ENCODE measurements at regions not wholly inside any gene's neighbourhood (a gene's known extent, or its start where the extent isn't known, plus 50 kb on each side); places are given as distances from the start of the nearest gene placed in this dataset.
"Not testable (repeated sequence)": the region's sequence is repeated elsewhere in the genome, so short reads cannot be mapped to it uniquely, and the experiment has no call there.

- no peak for DNase-seq
Observed at GRCh38 chr7:85711894-85712293, 525.0 kb upstream of the SEMA3D start.

GRCh38 chr7:85710960-85711359 is 524.1 kb upstream of the SEMA3D start:
- DNase-seq: no peak

DNA sequence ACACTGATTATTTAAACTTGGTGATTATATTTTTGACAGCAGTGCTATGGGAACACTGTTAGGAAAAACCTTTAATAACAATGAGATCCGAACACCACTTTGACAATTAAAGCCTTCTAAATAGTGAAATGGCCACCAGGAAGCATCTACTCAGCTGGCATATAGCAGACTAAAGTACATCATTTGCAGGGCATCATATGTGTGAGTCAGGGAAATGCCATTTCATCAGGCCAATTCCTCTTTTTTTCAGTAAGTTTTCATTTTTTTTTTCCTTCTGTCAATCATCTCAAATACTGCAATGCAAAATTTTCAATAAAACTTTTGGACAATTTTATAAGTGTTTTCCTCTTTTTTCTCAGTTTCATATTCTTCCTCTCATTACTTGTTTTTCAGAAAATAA is 521.4 kb upstream of the SEMA3D start:
- DNase-seq: no peak

GRCh38 chr7:85705076-85705475 is 518.2 kb upstream of the SEMA3D start:
- no peak for DNase-seq

- no peak for DNase-seq
Observed at GRCh38 chr7:85703251-85704010, 516.6 kb upstream of the SEMA3D start.

DNA sequence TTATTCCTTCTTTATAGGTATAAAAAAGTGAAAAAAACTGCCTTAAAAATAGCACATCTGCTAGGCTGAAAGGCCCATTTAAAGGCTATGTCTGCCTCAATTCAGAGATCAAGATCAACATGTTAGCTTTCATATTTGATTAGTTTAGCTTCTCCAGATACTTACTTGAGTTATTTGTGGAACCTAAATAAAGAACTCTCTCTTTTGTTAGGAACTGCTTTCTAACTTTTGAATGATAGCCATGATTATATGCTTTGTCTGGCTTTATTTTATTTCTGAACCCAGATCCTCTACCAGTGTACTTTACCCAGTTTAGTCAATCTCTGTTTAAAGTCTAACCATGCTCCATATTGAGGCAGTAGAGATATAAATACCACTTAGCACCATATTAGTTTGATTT is 515.5 kb upstream of the SEMA3D start:
- no peak for DNase-seq

- no peak for DNase-seq
Observed at GRCh38 chr7:85699482-85699881, 512.6 kb upstream of the SEMA3D start.

GRCh38 chr7:85695533-85695932 is 508.7 kb upstream of the SEMA3D start:
- DNase-seq: no peak

GRCh38 chr7:85695041-85695440 is 508.2 kb upstream of the SEMA3D start:
- no peak for DNase-seq

DNA sequence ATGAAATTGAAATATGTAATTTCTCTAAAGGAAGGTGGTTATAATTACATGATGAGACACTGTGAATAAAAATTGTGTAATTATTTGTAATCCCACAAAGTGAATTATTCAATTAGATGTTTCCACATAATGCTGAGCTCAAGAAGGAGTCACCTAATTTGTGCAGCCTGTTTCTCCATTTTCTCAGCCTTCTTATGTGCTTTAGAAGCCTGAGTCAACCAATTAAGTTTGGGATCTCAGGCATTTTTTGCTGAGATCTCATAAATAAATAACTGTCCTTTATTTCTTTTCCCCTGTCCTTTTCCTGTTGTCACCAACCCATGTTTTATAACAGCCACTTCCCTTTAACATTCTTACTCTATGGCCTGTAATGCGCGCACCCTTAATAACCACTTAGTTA is 506.5 kb upstream of the SEMA3D start:
- DNase-seq: no peak

GRCh38 chr7:85688712-85689111 is 501.9 kb upstream of the SEMA3D start:
- peak in 1 of 14 donors; percentile 30 for DNase-seq

GRCh38 chr7:85686401-85687181 is 499.7 kb upstream of the SEMA3D start:
- DNase-seq: no peak

DNA sequence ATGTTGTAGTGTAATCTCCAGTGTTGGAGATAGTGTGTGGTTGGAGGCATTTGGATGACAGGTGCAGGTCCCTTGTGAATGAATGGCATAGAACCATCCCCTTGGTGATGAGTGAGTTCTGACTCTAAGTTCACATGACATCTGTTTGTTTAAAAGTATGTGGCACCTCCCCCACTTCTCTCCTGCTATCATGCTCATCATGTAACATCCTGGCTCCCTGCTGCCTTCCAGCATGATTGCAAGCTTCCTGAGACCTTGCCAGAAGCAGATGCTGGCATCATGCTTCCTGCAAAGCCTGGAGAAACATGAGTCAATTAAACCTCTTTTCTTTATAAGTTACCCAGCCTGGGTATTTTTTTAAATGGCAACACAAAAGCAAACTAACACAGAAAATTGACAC is 499.0 kb upstream of the SEMA3D start:
- DNase-seq: no peak

GRCh38 chr7:85682833-85683620 is 496.2 kb upstream of the SEMA3D start:
- DNase-seq: no peak

DNA sequence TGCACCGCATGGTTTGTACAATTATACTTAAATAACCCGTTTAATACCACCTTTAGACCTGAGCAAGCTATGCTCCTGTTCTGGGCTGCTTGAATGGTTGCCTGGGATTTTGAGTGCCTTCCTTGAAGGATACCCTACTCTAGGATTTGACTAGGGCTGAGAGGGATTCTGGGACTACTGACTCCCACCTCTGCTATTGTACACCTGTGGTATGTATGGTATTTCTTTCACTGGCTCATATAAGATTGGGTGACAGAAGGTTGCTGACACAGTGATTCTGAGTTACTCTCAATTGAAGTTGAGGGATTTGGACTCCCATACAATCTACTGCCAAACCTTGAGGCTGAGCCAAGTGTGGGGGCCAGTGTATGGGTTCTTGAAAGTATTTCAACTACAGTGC is 494.4 kb upstream of the SEMA3D start:
- no peak for DNase-seq

- not testable (repeated sequence) for DNase-seq
Observed at GRCh38 chr7:85675093-85675492, 488.2 kb upstream of the SEMA3D start.

GRCh38 chr7:85673876-85674275 is 487.0 kb upstream of the SEMA3D start:
- no peak for DNase-seq

DNA sequence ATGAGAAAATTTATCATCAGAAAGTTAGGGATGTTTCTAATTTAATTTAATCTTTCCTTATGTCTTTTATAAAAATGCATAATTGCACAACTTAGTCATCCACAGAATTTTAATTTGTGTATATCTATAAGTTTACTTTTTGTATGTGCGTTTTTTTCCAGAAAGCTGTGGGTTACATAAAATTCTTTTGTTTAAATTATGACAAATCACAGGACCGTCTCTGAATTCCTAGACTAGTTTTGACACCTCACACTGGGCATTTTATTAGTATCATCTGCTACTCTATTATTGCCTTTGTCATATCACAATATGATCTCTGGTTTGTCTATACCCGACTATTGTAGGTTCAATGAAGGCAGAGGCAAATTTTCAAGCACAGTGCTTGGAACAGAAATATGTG is 482.4 kb upstream of the SEMA3D start:
- no peak for DNase-seq

DNA sequence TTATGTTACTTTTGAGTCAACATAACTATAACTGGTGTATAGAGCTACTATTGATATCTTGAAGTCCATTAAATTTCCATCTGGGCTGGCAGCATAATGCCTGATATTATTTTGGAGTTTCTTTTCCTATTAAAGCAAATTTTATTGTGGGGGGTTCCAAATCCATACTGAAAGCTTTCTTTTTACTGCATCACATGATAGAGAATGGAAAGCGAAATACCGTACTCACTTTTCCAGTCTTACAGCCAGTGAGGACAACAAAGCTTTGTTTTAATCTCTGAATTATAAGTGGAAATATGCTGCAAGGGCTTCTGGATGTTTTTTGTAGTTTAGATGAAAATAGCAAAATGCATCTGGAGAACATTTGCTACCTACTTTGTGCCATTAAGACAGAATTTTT is 477.5 kb upstream of the SEMA3D start:
- no peak for DNase-seq

DNA sequence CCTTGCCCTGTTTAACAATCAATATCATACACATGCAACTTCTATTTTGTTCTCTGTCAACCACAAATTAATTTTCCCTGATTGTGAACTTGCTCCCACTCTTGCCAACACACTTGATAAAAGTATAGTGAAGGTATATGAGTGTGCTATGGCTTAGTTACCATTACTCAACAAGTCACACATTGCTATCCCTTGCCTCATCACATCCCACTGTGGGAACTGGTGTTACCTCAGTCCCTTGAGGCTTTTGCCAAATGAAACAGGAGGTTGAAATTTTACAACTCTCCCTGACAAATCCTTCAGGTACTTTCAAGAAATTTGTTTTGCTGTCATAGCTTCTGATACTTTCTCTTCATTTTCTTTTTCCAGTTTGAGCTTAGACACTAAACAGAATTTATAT is 472.5 kb upstream of the SEMA3D start:
- no peak for DNase-seq

DNA sequence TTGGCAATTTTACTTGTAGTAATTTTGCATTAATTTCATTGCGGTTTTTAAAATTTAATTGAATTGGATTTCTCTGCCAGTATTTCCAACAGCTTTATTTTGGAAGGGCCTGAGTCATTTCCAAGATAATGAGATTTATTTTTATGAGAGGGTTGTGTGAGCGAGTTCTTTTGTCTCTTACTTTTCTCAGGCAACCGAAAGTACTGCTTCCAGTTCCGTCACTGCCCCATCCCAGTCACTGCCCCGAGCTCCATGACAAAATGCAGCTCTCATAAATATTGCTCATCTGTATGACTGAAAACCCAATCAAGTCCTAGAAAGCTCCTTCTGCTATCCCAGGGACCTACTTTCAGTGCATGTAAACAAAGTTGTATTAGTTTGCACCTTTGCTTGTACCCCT is 468.4 kb upstream of the SEMA3D start:
- no peak for DNase-seq

DNA sequence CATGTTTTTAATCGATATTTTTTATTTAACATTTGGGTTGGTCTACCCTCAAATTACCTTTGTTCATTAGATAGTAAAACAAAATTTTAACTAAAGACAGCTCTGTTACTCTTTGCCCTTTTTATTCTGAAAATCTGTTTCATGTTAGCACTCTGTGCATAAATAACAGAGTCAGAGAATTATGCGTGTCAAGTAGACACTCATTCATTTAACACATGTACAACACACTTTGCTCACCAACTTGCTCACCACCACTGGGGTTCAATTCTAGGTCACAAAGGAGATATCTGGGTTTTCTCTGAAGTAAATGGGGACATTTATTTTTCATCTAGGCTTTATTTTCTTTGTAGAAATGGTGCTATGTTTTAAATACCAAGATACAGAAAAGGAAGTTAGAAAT is 457.4 kb upstream of the SEMA3D start:
- no peak for DNase-seq

DNA sequence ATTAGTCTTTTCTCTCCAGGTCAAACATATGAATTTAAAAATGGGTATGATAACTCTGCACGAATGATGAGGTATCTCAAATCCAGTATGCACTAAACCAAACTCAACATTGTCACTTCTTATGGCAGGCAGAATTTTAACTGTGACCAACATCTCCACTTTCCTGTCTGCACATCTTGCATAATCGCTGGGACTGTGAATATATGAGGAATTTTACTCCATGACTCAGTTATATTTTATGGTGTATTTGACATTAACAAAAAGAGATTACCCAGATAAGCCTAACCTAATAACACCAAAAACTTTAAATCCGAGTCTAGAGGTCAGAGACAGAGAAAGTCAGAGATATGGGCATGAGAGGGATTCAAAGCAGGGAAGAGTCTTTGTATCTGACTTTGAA is 454.5 kb upstream of the SEMA3D start:
- DNase-seq: no peak

All from C1 segment of cervical spinal cord (tissue), 14 donors.